Erythroblast (primary cell): ENCODE measurements at regions not wholly inside any gene's neighbourhood (a gene's known extent, or its start where the extent isn't known, plus 50 kb on each side); places are given as distances from the start of the nearest gene placed in this dataset.

ENCODE experiments used
- DNase-seq, 2 experiments: peaks; one replicate each; lab custom pipeline; 2025; lab: John Stamatoyannopoulos, UW
- GATA1 ChIP-seq: IDR thresholded peaks from 2 replicates; pipeline ENCODE4 v1.6.1; 2011; ENCODE audit warnings: low read depth, mild to moderate bottlenecking, control low read depth, low read length, moderate library complexity
- POLR2A ChIP-seq: IDR thresholded peaks from 2 replicates; pipeline ENCODE4 v1.6.1; 2011; ENCODE audit warnings: mild to moderate bottlenecking, low read length

- no peak for DNase-seq
- no peak for TF ChIP-seq POLR2A
- TF ChIP-seq GATA1 = no peak
Measured at GRCh38 chr5:4911646-4912403, 228.3 kb upstream of the ADAMTS16 start.

DNA sequence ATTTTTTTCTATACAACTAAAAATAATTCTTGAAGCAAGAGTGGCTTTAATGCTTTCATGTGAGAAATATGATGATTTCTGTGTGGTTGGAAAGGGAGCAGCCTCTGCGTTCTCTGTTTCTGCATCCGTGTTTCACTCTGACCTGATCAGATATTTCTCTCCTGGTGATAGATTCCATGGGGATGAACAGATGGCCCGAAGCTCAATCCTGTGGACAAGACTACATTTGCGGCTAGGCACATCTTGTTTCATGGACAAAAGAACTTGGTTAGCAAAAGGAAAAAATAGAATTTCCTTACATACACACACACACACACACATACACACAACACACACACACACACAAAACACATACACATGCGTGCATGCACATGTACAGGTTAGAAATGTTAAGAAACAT, 218.2 kb upstream of the ADAMTS16 start:
- TF ChIP-seq GATA1 = no peak
- no peak for TF ChIP-seq POLR2A
- DNase-seq = no peak

GRCh38 chr5:4924577-4924976, 215.6 kb upstream of the ADAMTS16 start:
- DNase-seq = no peak
- no peak for TF ChIP-seq GATA1
- TF ChIP-seq POLR2A = no peak

DNA sequence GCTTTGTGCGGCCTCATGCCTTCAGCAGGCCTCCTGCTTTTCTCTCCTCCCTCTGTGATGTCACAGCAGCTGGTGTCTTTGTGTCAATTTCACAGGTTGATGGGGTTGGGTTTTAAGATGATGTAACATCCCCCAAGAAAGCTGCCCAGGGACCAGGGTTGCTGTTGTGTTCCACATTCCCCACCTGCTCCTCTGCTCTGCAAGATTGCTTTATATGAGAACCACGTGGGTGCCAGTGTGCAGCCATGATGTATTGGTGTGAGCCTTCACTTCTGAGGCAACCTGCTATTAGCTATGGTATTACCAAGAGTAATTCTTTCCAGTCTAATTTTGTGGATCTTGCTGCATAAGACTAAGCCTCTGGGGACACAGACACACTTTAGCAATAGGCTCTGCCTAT, 213.0 kb upstream of the ADAMTS16 start:
- no peak for TF ChIP-seq POLR2A
- no peak for TF ChIP-seq GATA1
- DNase-seq = no peak

DNA sequence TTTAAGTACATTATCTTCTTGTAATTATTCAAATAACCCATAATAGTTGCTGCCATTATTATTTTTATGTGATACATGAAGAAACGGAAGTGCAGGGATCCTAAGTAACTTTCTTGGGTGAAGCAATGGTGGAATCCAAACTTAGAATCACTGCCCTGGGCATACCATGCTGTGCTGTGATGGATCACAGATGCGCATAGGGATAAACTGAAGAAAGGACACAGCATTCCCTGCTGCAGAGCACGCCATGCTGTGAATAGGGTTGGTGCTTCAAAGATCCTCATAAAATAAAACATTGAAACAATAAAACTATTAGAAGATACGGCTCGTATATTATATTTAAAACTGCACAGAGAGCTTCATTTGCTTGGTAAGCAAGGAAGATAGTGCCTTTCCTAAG, 211.7 kb upstream of the ADAMTS16 start:
- TF ChIP-seq GATA1 (no peak), POLR2A (no peak)
- no peak for DNase-seq

DNA sequence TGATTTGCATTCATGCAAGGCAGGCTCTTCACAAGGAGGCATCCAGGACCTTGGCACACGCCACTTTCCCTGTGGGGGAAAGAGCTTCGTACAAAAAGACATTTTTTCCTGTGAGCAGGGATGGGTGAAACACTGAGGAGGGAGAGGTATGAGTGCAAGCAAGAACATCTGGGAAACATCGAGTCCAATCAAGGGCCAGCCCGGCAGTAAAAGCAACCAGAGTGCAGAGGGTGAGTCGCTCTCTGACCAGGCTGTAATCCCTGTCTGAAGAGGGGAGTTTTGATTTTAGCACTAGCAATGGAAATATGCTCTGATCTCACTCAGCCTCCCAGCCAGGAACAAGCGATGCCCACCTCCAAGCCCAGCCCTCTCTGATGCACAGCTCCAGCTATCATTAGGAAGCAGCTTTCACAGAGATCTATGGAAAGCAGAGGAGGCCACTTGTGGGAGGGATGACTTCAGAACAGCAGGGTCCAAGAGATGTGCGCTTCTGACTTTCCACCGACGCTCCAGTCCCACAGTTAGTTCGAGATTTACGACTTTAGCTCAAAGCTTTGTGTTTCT, 211.0 kb upstream of the ADAMTS16 start:
- no peak for TF ChIP-seq POLR2A
- TF ChIP-seq GATA1 = no peak
- DNase-seq = no peak

- no peak for TF ChIP-seq GATA1
- TF ChIP-seq POLR2A = no peak
- no peak for DNase-seq
Measured at GRCh38 chr5:4939042-4939781, 200.9 kb upstream of the ADAMTS16 start.

DNA sequence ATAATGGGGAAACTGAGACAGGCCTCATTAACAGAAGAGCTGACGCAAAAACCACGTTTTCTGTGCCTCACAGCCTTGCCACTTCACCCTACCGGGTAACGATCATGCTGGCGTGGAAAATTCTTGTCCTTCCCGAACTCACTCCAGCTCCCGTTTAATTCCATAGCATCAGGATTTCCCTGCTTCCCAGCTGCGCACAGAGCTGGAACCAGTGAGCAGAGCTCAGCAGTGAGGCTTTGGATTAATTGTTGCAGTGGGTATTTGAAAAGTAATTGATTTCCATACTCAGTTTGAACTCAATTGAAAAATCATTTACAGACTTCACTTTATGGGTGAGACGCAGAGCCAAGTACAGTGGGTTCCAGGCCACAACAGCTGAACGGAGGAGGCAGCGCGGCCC, 199.0 kb upstream of the ADAMTS16 start:
- no peak for TF ChIP-seq POLR2A
- TF ChIP-seq GATA1 = no peak
- no peak for DNase-seq

GRCh38 chr5:4941957-4942830, 197.9 kb upstream of the ADAMTS16 start:
- DNase-seq = peak; percentile 5 to 19
- TF ChIP-seq POLR2A (no peak), GATA1 (no peak)

DNA sequence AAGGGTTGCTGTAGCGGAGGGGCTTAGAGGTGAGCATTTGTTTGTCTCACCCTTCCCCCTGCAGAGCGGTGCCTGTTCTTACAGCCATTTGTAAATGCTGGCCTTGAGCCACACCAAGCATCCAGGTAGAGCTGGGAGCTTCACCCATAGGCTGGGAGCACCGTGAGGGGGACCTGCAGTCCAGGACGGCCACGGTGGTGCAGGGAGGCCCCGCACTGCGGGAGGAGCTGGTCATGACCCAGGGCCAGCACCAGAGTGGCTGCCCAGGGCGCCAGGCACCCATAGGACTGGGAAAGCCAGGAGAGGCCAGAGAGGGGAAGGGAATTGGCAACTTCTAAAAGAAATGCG, 197.3 kb upstream of the ADAMTS16 start:
- no peak for DNase-seq
- TF ChIP-seq GATA1 (no peak), POLR2A (no peak)

DNA sequence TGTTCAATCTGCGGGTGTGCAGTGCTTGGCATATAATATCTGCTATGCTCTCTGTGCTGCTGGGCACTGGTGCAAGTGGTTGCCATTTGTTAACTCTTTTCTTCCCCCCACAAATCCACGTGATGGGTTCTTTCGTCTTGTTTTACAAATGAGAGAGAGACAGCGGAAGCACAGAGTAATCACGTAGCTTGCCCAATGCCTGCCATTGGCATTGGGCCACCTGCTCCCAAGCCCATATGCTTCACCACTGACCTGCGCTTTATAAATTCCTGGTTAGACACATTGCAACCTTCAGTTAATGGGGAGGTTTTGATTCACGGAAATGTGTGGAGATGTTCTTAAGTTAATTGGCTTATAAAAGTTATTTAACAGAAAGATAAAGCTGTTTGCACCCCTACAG, 194.8 kb upstream of the ADAMTS16 start:
- no peak for TF ChIP-seq GATA1
- no peak for TF ChIP-seq POLR2A
- DNase-seq = no peak

GRCh38 chr5:4947106-4947505, 193.0 kb upstream of the ADAMTS16 start:
- no peak for DNase-seq
- no peak for TF ChIP-seq GATA1
- TF ChIP-seq POLR2A = no peak

GRCh38 chr5:4947893-4948536, 192.1 kb upstream of the ADAMTS16 start:
- DNase-seq = no peak
- TF ChIP-seq POLR2A (no peak), GATA1 (no peak)
